GM12874 (cell line): ENCODE measurements at regions not wholly inside any gene's neighbourhood (a gene's known extent, or its start where the extent isn't known, plus 50 kb on each side); places are given as distances from the start of the nearest gene placed in this dataset.

Experiments used
- TF ChIP-seq, protein P1 (sequence below): IDR thresholded peaks from 2 replicates; pipeline ENCODE4 v1.5.1; 2011; ENCODE audit warnings: low read depth, mild to moderate bottlenecking, control low read depth, low read length, moderate library complexity; ENCODE audit not compliant: insufficient read depth

DNA sequence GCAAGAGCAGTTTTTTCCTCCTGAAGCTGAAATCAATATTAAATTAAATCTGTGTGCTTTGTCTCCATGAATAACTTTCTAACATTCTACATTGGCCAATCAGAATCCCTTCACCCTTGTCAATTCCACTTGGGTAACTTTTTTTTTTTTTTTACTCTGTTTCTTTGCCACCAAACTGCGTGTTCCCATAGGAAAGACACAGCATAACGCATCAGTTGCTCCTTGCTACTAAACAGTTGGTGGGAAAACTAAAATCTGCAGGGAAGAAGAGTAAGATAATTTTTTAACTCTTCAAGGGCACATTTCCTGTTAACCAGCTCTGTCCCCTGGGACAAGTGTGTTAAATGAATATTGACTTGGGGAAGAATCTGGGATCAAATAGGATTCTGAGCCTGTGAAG is 113.3 kb upstream of the SERP2 start:
- TF ChIP-seq, protein P1, sequence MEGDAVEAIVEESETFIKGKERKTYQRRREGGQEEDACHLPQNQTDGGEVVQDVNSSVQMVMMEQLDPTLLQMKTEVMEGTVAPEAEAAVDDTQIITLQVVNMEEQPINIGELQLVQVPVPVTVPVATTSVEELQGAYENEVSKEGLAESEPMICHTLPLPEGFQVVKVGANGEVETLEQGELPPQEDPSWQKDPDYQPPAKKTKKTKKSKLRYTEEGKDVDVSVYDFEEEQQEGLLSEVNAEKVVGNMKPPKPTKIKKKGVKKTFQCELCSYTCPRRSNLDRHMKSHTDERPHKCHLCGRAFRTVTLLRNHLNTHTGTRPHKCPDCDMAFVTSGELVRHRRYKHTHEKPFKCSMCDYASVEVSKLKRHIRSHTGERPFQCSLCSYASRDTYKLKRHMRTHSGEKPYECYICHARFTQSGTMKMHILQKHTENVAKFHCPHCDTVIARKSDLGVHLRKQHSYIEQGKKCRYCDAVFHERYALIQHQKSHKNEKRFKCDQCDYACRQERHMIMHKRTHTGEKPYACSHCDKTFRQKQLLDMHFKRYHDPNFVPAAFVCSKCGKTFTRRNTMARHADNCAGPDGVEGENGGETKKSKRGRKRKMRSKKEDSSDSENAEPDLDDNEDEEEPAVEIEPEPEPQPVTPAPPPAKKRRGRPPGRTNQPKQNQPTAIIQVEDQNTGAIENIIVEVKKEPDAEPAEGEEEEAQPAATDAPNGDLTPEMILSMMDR, result no peak

DNA sequence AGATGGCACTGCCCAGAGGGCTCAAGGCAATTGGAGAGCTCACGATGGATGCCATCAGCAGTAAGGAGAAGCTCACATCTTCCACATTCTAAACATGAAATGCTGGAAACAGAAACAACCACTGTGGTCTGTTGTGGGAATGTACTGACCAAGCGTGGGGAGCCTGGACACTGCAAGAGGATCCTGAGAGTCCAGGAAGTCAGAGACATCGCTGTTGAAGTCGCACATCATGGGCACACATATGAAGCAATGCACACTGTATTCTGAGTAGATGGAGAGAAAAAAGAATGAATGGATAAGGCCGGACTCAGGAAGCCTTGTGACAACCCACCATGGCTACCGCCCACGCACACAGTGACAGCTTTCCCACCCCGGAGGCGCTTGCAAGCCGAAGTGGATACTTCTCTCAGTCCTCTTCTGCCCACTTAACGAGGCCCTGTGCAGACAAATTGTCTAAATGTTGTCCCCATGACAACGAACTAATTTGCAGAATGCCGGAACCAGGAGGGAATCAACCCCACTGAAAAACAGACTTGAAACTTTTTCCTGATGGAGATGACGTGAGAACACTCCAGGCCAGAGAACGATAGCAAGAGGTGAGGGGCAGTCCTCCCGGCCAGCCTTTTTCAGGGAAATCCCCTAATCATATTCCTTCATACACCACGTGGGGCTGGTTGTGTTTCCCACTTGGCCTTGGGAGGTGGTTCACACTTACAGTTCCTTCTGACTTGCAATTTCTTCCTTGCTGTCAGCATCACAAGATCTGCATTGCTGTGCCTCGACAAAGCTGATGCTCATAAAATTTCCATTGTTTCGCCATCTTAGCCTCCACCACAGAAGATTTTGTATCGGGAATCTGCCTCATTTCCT is 109.6 kb upstream of the SERP2 start:
- TF ChIP-seq, protein P1, result no peak

DNA sequence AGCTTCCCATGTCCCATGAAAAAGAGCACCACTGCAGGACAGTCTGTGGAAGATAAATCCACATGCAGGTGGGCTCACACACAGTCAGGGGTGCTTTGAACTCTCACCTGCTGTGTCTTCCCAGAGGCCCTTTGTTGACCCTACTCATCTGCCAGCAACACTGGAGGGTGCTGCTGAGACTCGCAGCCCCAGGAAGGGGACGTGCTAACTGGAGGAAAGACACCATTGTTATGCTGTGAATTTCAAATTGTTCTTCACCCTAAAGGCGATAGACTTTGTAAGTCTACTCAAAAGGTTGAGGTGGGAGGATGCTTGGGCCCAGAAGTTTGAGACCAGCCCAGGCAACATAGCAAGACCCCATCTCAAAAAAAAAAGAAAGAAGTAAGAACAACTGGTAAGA is 107.3 kb upstream of the SERP2 start:
- TF ChIP-seq, protein P1, result no peak

DNA sequence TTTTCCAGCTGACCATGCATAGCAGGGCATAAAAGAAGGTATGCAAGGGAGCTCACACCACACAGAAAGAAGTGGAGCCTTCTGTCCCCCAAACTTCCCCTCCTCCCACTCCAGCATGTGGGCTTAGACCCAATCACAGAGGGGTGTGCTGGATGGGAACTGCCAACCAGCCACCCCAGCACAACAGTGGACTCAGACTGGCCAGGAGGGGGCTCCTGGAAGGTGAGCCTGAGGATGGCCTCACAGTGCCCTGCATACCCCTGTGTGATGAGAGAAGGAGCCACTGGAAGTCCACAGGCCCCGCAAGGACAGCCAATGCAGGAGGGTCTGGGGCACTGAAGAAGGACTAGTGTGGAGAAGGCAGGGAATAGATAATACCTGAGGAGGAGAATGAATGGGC is 106.9 kb upstream of the SERP2 start:
- TF ChIP-seq, protein P1, result no peak

DNA sequence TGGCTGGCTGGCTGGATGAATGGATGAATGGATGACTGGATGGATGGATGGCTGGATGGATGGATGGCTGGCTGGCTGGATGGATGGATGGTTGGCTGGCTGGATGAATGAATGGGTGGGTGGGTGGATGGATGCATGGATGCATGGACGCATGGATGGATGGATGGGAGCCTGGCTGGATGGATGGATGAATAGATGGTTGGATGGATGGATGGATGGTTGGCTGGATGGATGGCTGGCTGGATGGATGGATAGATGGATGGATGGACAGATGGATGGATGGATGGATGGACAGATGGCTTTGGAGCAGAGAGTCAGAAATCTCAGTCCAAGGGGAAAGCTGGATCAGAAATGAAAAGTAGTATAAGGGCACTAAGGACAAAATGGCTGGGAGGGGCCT is 106.4 kb upstream of the SERP2 start:
- TF ChIP-seq, protein P1, result no peak

DNA sequence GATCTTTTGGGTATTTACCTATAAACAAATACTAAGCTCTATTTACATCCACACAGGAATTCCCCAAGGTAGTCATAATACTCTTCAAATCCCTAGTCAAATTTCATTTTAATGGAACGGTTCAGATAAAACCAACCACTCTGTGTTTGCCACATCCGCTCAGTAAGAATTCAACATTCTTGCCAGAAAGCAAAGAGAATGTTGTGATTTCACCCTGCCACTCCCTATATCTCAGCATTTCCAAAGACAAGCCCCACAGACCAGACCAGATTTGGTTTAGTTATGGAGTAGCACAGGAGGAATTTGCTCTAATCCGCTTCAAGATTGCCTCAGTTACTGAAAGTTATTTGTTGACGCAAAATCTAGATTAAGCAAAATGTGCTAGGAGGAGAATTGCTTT is 105.6 kb upstream of the SERP2 start:
- TF ChIP-seq, protein P1, result no peak

DNA sequence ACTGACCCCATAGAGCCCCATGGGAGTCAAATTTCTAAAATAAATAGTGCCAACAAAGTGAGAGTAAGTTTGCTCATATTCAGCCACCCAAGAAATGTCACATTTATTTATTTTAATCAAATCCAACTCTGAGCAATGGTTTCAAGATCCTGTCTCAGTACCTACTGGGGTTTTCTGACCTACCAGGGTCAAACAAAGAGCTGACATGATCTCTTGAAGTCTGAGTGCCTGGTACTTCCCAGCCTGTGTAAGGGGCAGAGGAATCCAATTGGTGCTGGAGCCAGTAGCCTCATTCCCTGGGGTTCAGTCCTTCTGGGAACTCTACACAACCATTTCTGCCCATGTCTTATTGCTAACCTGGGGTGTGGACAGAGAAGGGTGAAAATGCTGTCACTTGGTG is 104.6 kb upstream of the SERP2 start:
- TF ChIP-seq, protein P1, result no peak
